Stimulated activated naive CD8-positive, alpha-beta T cell treated with anti-CD3 and anti-CD28 coated beads, Interleukin-15, amount 100 ng/mL, for 72 hours (primary cell): ENCODE measurements at regions not wholly inside any gene's neighbourhood (a gene's known extent, or its start where the extent isn't known, plus 50 kb on each side); places are given as distances from the start of the nearest gene placed in this dataset.
A peak's percentile ranks its signal among the peaks of the same experiment; 100 is the strongest.

Source experiments
- ATAC-seq: fragments of 150-1000 bp; cut with Tn5 transposase; 2 replicates; pipeline ENCODE4 v1.10.0; 2021; ENCODE audit warnings: mild to moderate bottlenecking, moderate library complexity
- DNase-seq, 2 donors: peaks; one replicate each; pipeline ENCODE4 v3.0.0; 2021 to 2022
- H3K27ac Mint-ChIP-seq, 2 donors: one replicate each; pipeline ENCODE4 v1.8.0; 2022; ENCODE audit warnings: mild to moderate bottlenecking in 2 of 2, mixed read lengths in 2 of 2, moderate library complexity in 2 of 2
- H3K27me3 Mint-ChIP-seq: one replicate; pipeline ENCODE4 v1.8.0; 2022; ENCODE audit warnings: mixed read lengths
- H3K4me1 Mint-ChIP-seq: one replicate; pipeline ENCODE4 v1.8.0; 2022; ENCODE audit warnings: mild to moderate bottlenecking, mixed read lengths
- H3K4me3 Mint-ChIP-seq, 2 donors: one replicate each; pipeline ENCODE4 v1.8.0; 2022; ENCODE audit warnings: mild to moderate bottlenecking in 2 of 2, mixed read lengths in 2 of 2, moderate library complexity in 1 of 2
- H3K9me3 Mint-ChIP-seq, 2 donors: one replicate each; pipeline ENCODE4 v1.8.0; 2022; ENCODE audit warnings: mixed read lengths in 2 of 2

DNA sequence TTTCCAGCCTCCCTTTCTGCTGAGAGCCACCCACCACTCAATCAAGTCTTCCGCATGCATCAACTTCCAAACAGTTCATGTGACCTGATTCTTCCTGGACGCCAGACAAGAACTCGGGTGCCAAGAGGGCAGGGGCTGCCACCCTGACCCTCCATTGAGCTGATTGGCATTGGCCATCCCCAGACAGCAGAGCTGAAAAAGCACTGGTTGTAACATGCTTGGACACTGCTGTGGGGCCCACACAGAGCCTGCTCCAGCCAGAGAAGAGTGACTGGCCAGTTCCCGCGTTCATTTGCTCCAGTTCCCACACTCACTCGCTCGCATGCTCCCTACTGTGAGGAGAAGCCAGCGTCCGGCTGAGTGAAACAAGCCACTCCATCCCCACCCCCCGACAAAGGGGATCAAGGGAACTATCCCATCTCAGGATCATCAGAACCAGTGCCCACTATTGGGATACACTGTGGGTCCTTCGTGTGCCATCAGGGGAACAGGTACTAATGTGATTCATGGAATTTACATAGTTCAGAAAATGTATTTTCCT is 420.3 kb downstream of the NPHP4 start:
- DNase-seq (no peak), ATAC-seq (no peak)
- no peak overlapping the region for H3K27ac Mint-ChIP-seq
- H3K4me3 Mint-ChIP-seq, result no peak overlapping the region
- peaks cover 7% of the 10 kb centered on the region for H3K4me1 Mint-ChIP-seq
- H3K9me3 Mint-ChIP-seq, result peaks cover 4 to 24% of the 10 kb centered on the region in 2 donors
- H3K27me3 Mint-ChIP-seq, result no peaks in the 10 kb centered on the region

DNA sequence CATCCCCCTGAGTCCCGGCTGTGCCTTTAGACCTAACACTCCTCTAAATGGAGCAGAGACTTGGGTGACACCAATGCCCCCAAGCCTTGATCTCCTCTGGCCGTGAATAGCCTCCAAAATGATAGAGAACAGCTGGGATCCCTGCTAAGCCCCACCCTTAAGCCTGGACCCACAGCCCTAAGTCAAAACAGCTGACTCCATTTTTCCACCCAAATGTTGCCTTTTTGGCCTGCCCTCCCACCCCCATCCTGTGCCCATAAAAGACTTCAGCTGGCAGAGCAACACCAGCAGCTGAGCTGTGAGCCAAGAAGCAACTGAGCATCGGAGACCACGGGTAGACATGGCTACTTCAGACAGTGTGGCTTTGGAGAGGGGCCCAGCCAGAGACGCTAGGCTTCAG is 420.8 kb downstream of the NPHP4 start:
- H3K27ac Mint-ChIP-seq, result no peak overlapping the region
- H3K27me3 Mint-ChIP-seq, result no peaks in the 10 kb centered on the region
- no peak overlapping the region for H3K4me3 Mint-ChIP-seq

DNA sequence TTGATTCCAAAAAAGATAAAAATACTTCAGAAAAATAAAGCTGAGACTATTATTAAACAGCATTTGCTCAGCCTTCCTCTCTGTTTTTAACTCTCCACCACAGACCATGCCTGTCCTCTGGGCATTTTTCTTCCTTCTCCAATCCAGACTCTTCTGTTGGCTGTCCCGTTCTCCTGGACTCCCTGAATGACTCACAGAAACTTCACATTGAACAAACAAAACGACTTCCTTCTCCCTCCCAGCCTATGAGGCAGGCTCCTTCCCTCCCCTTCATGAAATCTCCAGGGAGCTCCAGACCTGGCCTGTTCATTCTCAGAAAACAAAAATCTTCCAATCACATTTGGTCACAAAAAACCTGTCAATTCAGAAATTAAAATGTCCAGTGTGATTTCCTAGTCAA is 421.3 kb downstream of the NPHP4 start:
- Mint-ChIP-seq H3K4me1 (peaks cover 7% of the 10 kb centered on the region), H3K27me3 (no peaks in the 10 kb centered on the region), H3K27ac (peak overlapping the region in 1 of 2 donors; percentile 1), H3K9me3 (peaks cover 4 to 24% of the 10 kb centered on the region in 2 donors), H3K4me3 (no peak overlapping the region)
- ATAC-seq (no peak), DNase-seq (no peak)

More for the DNA sequence above, 420.8 kb downstream of the NPHP4 start:
- ATAC-seq (no peak), DNase-seq (no peak)
- Mint-ChIP-seq H3K9me3 (peaks cover 4 to 24% of the 10 kb centered on the region in 2 donors), H3K4me1 (peaks cover 7% of the 10 kb centered on the region)

DNA sequence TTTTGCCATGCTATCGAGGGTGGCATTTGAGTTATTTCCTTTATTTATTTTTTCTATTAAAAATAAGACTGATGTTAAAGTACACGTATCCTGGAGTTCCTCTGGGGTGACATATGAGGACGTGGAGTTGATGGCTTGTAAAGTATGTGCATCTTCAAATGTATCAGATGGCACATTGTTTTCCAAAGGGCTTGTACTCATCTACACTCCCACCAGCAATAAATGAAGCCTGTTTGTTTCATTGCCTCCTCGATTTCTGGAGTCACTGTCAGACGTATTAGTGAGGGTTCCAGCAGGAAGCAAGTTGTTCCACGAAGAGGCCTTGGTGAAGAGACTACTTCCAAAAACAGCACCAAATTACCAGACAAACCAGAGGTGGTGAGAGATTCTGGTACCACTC is 423.9 kb downstream of the NPHP4 start:
- Mint-ChIP-seq H3K4me1 (no peaks in the 10 kb centered on the region), H3K4me3 (no peak overlapping the region), H3K9me3 (peaks cover 4 to 24% of the 10 kb centered on the region in 2 donors), H3K27ac (no peak overlapping the region), H3K27me3 (no peaks in the 10 kb centered on the region)
- DNase-seq (no peak), ATAC-seq (no peak)

DNA sequence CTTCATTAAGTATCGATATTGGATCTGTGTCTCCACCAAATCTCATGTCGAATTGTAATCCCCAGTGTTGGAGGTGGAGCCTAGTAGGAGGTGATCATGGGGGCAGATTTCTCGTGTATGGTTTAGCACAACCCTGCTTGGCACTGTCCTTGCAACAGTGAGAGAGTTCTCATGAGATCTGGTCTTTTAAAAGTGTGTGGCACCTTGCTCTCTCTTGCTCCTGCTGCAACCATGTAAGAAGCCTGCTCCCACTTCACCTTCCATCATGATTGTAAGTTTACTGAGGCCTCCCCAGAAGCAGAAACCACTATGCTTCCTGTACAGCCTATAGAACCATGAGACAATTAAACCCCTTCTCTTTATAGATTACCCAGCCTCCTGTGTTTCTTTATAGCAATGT is 424.4 kb downstream of the NPHP4 start:
- H3K4me3 Mint-ChIP-seq, result no peak overlapping the region
- no peak for ATAC-seq

DNA sequence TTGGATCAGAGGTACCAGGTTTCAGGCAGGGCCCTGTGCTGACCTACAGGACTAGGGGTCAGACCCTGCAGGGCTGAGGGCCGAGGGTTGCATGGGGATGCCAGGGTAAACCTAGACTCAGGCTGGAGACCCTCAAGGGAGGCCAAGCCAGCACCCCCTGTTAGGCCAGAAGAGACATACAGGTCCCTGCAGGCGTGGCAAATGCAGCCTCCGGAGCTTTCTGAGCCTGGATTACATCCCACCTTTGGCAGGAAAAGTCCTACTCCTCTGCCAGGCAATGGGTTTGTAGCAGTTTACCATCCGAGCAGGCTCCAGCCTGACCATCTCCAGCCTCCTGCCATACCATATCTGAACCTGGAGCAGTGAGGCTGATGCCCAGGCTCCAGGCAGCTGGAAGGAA is 425.3 kb downstream of the NPHP4 start:
- Mint-ChIP-seq H3K4me1 (no peaks in the 10 kb centered on the region), H3K27me3 (no peaks in the 10 kb centered on the region), H3K4me3 (no peak overlapping the region), H3K27ac (no peak overlapping the region), H3K9me3 (peaks cover 4 to 24% of the 10 kb centered on the region in 2 donors)
- no peak for DNase-seq
- ATAC-seq, result no peak

More for the DNA sequence above, 424.4 kb downstream of the NPHP4 start:
- Mint-ChIP-seq H3K27me3 (no peaks in the 10 kb centered on the region), H3K27ac (no peak overlapping the region), H3K9me3 (peaks cover 4 to 24% of the 10 kb centered on the region in 2 donors), H3K4me1 (no peaks in the 10 kb centered on the region)
- DNase-seq, result no peak

DNA sequence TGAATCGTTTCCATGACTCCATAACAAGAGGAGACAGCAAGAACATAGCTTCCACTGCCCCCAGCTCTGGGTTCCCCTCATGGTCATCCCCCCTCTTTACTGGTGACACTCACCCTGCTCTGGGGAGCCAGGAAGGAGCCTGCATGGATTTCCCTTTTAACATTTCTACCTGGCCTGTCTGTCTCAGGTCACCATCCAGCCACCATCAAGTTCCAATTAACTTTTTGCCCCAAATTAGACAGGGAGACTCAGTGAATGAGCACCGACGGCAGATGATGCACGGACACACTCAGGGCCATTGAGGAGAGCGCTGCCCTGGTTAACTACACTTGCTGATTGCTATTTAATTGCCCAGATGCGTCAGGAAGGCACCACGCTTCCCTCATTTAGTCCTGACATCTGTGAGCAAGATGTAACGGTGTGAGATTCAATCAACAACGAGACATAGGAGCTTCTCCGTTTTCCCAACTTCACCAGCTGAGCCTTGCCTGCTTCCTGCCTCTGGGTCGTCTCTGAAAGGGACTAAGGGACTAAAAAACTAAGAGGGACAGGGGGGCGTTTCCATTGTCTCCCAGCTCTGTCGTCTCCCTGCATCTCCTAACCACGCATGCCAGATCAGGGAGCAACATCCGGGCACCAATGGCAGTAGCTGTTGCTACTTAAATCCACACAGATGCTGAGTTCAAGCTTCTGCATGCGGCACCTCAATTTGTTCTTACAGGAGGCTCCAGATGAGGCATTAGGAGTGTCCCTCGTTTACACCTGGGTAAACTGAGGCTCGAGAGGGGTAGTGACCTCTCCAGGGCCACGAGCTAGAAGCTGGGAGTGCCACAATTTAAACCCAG is 426.7 kb downstream of the NPHP4 start:
- Mint-ChIP-seq H3K4me3 (no peak overlapping the region), H3K9me3 (peaks cover 0 to 17% of the 10 kb centered on the region in 2 donors), H3K27ac (peak overlapping the region in 1 of 2 donors; percentile 34), H3K4me1 (no peaks in the 10 kb centered on the region), H3K27me3 (no peaks in the 10 kb centered on the region)
- DNase-seq (no peak), ATAC-seq (no peak)

DNA sequence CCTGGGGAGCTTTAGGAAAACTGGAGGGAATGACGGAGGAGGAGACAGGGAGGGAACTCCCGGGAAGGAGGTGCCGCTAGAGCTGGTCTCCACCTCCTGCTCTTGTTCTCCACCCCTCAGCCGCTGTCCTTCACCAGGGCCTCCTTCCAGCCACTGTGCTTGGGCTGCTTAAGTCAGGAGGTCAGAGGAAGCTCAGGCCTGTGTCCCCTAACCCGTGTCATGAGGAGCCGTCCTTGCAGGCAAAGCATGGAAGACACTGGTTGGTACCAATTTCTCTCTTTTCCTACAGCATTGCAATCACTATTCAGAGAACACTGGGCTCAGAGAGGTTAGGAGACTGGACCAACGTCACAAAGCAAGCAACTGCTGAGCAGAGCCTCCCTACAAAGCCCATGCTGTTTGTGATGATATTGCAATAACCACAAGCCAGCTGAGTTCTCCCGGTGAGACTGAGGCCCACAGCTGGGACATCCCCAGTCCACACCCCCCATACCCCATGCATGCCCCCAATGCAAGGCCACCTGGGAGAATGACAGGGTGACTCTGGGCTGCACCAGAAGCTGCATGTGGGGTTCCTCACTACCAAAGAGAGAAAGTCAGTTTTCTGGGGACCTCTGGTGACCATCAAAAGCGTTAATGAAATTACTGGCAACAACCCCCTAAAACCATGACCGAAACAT is 427.5 kb downstream of the NPHP4 start:
- H3K4me3 Mint-ChIP-seq, result no peak overlapping the region
- peaks cover 0 to 15% of the 10 kb centered on the region in 2 donors for H3K9me3 Mint-ChIP-seq
- no peak overlapping the region for H3K27ac Mint-ChIP-seq
- no peaks in the 10 kb centered on the region for H3K27me3 Mint-ChIP-seq
- DNase-seq (no peak), ATAC-seq (no peak)
- H3K4me1 Mint-ChIP-seq, result no peaks in the 10 kb centered on the region

DNA sequence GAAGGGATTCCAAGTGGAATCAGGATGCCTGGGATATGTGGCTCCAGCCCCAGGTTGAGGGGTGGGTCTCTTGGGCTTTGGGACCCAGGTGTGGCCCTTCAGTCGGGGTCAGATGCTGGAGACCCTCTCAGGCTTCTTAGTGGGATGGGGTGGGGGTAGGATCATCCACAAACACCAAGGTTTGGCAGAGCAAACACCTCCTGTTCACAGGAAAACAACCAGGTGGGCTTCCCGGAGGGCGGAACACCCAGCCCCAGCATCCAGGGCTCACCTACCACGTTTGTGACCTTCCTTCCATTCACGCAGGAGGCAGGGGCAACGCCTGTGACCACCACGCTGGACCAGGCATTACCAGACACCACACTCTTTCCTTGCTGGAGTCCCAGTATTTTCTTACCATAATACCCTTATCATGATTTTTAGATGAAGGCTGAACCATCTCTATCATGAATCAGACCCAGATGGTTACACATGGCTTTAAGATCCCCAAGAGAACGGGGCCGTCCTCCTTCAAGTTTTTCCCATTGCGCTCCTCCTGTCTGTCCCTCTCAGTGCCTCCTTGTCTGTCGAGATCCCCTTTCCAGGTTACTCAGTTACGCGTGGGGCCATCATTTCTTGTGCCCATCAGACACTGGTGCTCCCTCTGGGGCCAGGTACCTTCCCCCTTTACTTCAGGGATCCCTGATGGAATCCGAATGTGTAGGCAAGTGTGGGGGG is 428.2 kb downstream of the NPHP4 start:
- no peaks in the 10 kb centered on the region for H3K4me1 Mint-ChIP-seq
- H3K9me3 Mint-ChIP-seq, result peaks cover under 1 to 9% of the 10 kb centered on the region in 2 donors
- ATAC-seq (no peak), DNase-seq (no peak)
- no peak overlapping the region for H3K27ac Mint-ChIP-seq
- no peak overlapping the region for H3K4me3 Mint-ChIP-seq
- H3K27me3 Mint-ChIP-seq, result no peaks in the 10 kb centered on the region

DNA sequence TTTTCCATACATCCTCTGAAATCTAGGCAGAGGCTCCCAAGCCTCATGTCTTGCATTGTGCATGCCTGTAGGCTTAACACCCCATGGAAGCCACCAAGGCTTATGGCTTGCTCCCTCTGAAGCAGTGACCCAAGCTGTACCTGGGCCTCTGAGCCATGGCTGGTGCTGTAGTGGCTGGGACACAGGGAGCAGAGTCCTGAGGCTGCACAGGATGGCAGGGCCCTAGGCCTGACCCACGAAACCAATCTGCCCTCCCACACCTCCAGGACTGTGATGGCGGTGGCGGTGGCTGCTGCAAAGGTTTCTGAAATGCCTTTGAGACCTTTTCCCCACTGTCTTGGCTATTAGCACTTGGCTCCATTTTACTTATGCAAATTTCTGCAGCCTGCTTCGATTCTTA is 429.5 kb downstream of the NPHP4 start:
- peaks cover 7 to 13% of the 10 kb centered on the region in 2 donors for H3K9me3 Mint-ChIP-seq
- no peak for ATAC-seq
- H3K4me1 Mint-ChIP-seq, result no peaks in the 10 kb centered on the region
- H3K4me3 Mint-ChIP-seq, result no peak overlapping the region
- H3K27me3 Mint-ChIP-seq, result no peaks in the 10 kb centered on the region
- no peak overlapping the region for H3K27ac Mint-ChIP-seq
- DNase-seq, result no peak

DNA sequence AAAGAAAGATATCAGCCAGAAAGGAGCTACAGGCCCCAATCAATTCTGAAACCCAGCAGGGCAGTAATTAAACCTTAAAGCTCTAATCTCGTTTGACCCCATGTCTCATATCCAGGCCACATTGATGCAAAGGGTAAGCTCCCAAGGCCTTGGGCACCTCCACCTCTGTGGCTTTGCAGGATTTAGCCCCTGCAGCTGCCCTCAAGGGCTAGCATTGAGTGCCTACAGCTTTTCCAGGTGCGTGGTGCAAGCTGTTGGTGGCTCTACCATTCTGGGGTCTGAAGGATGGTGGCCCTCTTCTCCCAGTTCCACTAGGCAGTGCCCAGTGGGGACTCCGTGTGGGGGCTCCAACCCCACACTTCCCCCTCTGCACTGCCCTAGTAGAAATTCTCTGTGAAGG is 429.9 kb downstream of the NPHP4 start:
- H3K4me1 Mint-ChIP-seq, result no peaks in the 10 kb centered on the region
- DNase-seq (no peak), ATAC-seq (no peak)
- H3K27me3 Mint-ChIP-seq, result no peaks in the 10 kb centered on the region
- no peak overlapping the region for H3K27ac Mint-ChIP-seq
- no peak overlapping the region for H3K4me3 Mint-ChIP-seq
- peaks cover 7 to 15% of the 10 kb centered on the region in 2 donors for H3K9me3 Mint-ChIP-seq

DNA sequence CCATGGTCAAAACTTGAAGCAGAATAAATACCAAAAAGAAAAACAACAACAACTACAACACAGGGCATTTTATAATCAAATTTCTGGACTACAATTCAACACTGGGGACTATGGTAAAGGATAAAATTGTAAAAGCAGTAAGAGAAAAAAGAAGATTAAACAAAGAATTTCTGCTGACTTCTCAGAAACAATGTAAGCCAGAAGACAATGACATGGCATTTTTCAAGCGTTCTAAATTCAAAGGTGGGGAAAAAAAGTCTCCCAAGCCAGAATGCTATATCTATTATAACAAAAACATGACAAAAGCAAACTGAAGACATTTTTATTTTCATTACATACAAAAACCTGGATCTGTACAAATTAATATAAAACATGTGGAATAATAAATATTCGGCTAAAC is 433.1 kb downstream of the NPHP4 start:
- ATAC-seq (no peak), DNase-seq (no peak)
- no peaks in the 10 kb centered on the region for H3K4me1 Mint-ChIP-seq
- no peak overlapping the region for H3K27ac Mint-ChIP-seq
- H3K4me3 Mint-ChIP-seq, result no peak overlapping the region
- peaks cover 10 to 26% of the 10 kb centered on the region in 2 donors for H3K9me3 Mint-ChIP-seq
- H3K27me3 Mint-ChIP-seq, result no peaks in the 10 kb centered on the region

DNA sequence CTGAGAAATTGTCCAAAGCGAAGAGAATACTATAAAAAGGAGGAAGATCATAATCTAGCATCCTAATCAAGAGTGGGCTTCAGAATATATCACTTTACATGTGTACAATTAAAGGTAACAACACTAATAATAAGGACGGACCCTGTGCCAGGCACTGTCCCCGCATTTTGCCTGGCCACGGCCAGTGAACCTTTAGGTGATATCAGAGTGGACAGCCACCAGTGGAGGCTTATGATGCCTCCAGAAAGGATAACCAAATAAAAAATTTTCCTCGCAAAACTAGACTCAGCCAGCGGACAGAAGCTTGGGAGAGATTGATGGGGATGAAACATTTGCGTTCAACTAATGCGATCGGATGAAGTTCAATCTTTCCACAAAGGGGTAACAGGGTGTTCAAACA is 436.4 kb downstream of the NPHP4 start:
- DNase-seq (no peak), ATAC-seq (no peak)
- Mint-ChIP-seq H3K4me1 (peaks cover 8% of the 10 kb centered on the region), H3K27me3 (no peaks in the 10 kb centered on the region), H3K9me3 (peaks cover 10 to 48% of the 10 kb centered on the region in 2 donors), H3K27ac (no peak overlapping the region), H3K4me3 (no peak overlapping the region)

DNA sequence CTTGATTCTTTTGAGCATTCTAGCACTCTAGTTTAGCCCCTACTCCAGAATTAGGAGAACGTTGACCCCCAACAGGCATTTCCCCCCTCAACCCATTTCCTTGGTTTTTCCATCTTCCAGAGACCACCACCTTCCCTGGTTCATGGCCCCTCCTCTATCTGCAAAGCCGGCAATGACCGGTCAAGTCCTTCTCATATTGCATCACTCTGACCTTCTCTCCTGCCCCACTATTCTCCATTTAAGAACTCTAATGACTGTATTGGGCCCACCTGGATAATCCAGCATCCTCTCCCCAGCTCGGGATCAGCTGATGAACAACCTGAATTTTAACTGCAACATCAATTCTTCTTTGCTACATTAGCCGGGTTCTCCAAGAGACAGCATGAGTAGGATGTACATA is 437.4 kb downstream of the NPHP4 start:
- H3K9me3 Mint-ChIP-seq, result peaks cover 10 to 48% of the 10 kb centered on the region in 2 donors
- ATAC-seq (no peak), DNase-seq (no peak)
- peaks cover 8% of the 10 kb centered on the region for H3K4me1 Mint-ChIP-seq
- no peaks in the 10 kb centered on the region for H3K27me3 Mint-ChIP-seq
- H3K27ac Mint-ChIP-seq, result peak overlapping the region in 1 of 2 donors; percentile 8
- H3K4me3 Mint-ChIP-seq, result no peak overlapping the region

DNA sequence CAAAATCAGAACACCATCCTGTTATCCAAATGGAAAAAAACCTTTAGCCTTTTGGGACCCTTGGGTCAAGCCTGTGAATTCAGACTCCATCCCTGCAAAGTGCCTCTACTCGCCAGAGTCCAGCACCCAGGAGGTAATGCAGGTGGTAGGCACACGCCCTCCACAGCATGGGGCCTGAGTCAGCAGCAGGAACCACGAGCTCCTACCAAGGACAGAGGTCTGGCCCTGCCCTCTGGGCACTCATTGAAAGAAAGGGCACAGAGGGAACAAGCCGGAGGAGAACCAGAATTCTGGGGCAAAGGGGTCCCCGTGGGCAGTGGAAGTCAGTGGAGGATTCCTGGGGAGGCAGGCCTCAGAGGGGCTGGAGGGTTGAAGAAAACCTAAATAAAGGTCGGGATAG is 438.1 kb downstream of the NPHP4 start:
- no peak for ATAC-seq

More for the DNA sequence above, 438.1 kb downstream of the NPHP4 start:
- Mint-ChIP-seq H3K9me3 (peaks cover 10 to 48% of the 10 kb centered on the region in 2 donors), H3K4me1 (peaks cover 8% of the 10 kb centered on the region), H3K27me3 (no peaks in the 10 kb centered on the region), H3K4me3 (no peak overlapping the region), H3K27ac (no peak overlapping the region)
- no peak for DNase-seq
